Ureter (tissue), 1 donor: ENCODE measurements at regions not wholly inside any gene's neighbourhood (a gene's known extent, or its start where the extent isn't known, plus 50 kb on each side); places are given as distances from the start of the nearest gene placed in this dataset.
"Not testable (repeated sequence)": the region's sequence is repeated elsewhere in the genome, so short reads cannot be mapped to it uniquely, and the experiment has no call there.

ENCODE experiments used
- DNase-seq: peaks from one replicate; pipeline ENCODE4 v3.0.0-alpha.2; 2020; ENCODE audit warnings: low spot score
- donor health status: DM: yes; HTN: yes; CAD: no.

GRCh38 chr17:63173903-63174302, 207.9 kb downstream of the TANC2 start:
- DNase-seq, result no peak

DNA sequence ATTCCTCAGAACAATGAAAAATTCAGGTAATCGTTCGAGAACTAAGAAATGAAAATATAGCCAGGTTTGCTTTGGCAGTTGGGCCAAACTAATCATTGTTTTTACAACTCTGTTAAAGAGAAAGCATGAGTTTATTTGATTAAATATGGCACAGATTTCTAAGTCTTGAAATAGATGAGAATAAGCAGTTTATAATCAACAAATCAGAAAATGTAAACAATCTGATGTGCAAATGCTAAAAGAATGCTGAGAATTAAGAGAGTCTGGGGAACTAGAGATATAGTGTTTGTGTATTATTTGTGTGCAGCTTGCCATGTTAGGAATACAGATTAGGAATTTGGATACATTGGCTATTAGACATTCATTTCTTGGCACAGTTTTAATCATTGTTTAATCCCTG, 212.5 kb downstream of the TANC2 start:
- no peak for DNase-seq

- DNase-seq, result no peak
These were observed 215.8 kb downstream of the TANC2 start for GRCh38 chr17:63181856-63182255.

GRCh38 chr17:63185420-63185819, 219.4 kb downstream of the TANC2 start:
- DNase-seq, result no peak

- DNase-seq, result no peak
These were observed 223.0 kb downstream of the TANC2 start for GRCh38 chr17:63189082-63189481.

DNA sequence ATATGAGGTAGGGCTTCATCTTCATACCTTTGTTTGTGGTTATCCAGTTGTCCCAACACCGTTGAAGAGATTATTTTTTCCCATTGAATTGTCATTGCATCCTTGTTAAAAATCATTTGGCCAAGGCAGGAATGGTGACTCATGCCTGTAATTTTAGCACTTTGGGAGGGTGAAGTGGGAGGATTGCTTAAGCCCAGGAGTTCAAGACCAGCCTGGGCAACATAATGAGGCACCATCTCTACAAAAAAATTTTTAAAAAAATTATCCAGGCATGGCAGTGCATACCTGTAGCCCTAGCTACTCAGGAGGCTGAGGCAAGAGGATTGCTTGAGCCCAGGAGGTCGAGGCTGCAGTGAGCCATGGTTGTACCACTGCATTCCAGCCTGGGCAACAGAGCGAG, 223.9 kb downstream of the TANC2 start:
- DNase-seq, result no peak

- DNase-seq, result no peak
These were observed 224.9 kb downstream of the TANC2 start for GRCh38 chr17:63190821-63191370.

DNA sequence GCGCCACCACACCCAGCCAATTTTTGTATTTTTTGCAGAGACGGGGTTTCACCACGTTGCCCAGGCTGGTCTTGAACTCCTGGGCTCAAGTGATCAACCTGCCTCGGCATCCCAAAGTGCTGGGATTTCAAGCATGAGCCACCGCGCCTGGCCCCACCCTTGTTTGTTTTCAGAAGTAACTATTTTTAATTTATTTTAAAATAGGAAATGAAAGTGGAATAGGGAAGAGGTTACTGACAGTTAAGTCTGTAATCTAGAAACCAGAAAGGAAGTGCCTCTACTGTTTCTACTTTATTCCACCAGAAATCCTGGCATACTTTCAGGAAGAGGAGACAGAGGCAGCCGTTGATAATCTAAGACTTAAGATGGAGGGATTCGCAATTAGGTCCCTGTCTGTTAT, 225.6 kb downstream of the TANC2 start:
- no peak for DNase-seq

DNA sequence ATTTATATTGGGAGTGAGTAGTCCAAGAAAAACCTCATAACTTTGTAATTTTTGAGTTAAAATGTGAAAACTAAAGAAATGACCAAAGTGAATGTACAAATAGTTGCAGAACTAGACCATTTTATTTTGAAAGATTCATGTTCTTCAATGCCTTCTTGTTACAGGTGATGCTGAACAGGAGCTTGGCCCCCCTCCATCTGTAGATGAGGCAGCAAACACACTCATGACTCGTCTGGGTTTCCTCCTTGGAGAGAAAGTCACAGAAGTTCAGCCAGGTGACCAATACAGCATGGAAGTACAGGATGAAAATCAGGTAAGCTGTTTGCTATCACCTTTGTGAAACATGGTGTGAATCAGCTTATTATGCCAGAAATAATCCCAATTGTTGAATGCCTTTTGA, 227.8 kb downstream of the TANC2 start:
- DNase-seq, result no peak

- no peak for DNase-seq
These were observed 230.8 kb downstream of the TANC2 start for GRCh38 chr17:63196772-63197335.

DNA sequence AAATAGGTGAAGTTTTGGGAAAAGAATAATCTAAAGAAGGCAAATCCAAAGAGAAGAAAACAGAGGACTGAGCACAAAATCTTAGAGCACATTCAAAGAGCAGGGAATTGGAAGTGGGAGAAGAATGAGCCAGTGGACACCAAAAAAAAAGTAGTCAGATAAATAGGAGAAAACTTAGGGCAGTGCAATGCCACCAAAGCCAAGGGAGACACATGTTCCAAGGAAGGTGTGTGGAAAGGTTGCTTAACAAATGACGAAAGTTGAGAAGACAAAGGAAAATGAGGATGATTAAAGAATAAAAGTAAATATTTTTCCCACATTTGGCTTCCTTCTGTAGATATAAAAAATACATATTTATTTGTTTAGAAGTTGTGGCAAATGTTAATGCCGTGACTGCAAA, 237.6 kb downstream of the TANC2 start:
- no peak for DNase-seq

DNA sequence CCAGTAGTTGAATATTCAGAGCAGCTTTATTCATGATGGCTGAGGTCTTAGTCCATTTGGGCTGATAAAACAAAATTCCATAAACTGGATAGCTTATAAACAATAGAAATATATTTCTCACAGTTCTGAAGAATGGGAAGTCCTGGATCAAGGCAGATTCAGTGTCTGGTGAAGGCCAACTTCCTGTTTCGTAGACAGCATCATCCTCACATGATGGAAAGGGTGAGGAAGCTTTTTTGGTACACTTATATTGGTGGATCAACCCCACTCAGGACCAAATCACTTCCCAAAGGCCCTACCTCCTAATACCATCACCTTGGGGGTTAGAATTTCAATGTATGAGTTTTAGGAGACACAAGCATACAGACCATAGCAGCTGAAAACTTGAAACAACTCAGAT, 224.2 kb downstream of the CYB561 start:
- no peak for DNase-seq

GRCh38 chr17:63222655-63223054, 223.5 kb downstream of the CYB561 start:
- DNase-seq, result no peak

DNA sequence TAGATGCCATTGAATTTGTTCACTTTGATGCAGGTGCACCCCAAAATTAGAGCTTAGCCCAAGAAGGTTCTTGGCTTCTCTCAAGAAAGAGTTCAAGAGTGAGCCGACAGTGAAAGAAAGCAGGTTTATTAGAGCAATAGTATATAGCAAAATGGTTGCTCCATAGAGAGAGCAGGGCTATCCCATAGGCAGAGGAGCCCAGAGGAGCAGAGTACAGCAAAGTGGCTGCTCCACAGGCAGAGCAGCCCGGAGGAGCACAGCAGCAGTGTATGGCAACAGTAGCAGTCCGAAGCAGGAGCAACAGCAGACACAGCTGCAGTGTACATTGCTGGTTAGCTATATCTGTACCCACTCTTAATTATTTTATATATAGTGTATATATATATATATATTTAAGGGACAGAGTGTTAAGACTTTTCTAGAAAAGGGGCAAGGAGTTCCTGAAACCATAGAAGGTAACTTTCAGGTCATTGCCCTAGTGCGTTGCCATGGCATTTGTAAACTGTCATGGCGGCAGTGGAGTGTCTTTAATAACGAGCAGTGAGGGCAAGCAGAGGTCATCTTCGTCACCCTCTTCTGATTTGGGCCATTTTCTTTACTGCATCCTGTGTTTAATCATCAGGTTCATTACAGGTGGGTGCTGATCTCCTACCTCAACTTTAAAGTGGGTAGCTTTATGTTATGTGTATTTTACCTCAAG, 222.7 kb downstream of the CYB561 start:
- DNase-seq, result no peak

- no peak for DNase-seq
These were observed 221.5 kb downstream of the CYB561 start for GRCh38 chr17:63224644-63225043.

DNA sequence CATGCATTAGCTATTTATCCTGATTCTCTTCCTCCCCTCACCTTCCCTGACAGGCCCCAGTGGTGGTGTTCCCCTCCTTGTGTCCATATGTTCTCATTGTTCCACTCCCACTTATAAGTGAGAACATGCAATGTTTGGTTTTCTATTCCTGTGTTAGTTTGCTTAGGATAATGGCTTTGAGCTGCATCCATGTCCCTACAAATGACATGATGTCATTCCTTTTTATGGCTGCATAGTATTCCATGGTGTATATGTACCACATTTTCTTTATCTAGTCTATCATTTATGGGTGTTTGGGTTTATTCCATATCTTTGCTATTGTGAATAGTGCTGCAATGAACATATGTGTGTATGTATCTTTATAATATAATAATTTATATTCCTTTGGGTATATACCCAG, 219.4 kb downstream of the CYB561 start:
- not testable (repeated sequence) for DNase-seq

- not testable (repeated sequence) for DNase-seq
These were observed 215.0 kb downstream of the CYB561 start for GRCh38 chr17:63231015-63231620.

DNA sequence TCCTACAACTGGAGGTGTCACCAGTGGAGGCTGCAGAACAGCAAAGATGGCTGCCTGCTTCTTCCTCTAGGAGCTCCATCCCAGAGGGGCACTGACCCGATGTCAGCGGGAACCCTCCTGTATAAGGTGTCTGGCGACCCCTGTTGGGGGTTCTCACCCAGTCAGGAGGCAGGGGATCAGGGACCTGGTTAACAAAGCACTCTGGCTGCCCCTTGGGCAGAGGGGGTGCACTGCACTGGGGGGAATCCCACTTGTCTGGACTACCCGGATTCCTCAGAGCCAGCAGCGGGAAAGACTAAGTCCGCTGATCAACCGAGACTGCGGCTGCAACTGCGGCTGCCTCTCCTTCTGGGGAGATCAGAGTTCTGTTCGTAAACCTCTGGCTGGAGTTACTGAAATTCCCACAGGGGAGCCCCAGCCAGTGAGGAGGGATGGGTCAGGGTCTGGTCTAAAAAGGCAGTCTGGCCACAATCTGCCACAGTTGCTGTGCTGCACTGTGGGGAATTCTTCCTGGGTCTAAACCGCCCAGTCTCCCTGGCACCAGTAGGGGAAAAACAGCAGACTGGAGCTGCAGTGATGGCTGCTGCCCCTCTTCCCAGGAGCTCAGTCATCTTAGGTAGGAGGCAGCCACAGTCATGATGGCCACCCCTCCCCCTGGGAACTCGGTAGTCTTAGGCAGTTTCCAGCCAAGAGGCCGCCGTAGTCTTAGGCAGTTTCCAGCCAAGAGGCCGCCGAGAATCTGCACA, 213.4 kb downstream of the CYB561 start:
- DNase-seq, result no peak

DNA sequence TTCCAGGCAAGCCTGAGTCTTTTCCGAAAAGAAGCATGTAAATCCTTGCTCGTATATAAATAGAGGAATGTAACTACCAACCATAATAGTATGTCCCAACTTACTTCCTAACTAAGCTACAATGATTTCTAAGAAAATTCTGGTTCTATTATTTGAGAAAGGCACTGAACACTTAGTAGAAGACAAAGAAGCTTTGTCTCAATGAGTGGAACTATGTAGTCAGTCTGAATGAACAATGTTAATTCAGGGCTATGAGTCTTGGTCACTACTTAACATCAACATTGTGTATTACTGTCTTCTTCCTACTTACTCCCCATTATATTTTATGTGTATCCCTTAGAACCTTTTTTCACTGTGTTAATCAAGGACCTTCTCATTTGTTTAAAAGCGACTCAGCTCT, 206.0 kb downstream of the CYB561 start:
- DNase-seq, result no peak

DNA sequence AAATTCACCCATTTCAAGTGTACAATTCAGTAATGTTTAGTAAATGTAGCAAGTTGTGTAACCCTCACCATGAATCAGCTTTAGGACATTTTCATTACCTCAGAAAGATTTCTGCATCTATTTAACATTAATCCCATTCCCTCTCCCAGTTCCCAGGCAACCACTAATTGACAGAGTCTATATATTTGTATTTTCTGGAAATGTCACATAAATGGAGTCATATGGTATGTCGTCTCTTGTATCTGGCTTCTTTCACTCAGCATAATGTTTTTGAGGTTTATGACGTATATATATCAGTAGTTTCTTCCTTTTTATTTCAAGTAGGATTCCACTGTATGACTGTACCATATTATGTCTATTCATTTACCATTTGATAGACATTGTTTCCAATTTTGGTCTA, 199.8 kb downstream of the CYB561 start:
- DNase-seq, result no peak

GRCh38 chr17:63247706-63248105, 198.4 kb downstream of the CYB561 start:
- DNase-seq, result no peak

- DNase-seq, result no peak
These were observed 196.7 kb downstream of the CYB561 start for GRCh38 chr17:63249256-63250004.
